ENCODE measurements at regions not wholly inside any gene's neighbourhood (a gene's known extent, or its start where the extent isn't known, plus 50 kb on each side); places are given as distances from the start of the nearest gene placed in this dataset.

DNA sequence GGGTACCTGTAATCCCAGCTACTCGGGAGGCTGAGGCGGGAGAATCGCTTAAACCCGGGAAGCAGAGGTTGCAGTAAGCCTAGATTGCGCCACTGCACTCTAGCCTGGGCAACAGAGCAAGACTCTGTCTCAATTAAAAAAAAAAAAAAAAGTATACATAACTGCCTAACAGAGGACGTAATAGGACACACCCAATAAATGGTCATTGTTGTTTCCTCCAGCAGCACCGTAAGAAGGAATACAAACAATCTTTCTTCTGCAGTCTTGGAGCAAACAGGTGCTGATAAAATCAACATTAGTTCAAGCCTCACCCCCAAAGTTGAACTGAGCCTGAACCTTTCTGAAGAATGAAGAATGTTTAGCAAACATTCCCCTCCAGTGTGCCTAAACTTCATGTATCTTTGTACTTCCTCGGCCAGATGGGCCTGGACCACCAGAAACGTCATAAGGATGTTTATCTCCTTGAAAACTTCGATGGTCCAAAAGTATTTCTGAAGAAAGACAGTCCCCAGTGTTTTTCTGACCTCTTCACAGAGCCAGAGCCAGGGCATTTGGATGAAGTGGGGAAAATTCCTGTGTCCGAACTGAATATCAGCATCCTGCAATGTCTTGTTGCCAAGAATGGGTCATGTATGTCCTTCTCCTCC lies 136.8 kb upstream of the F3 start:
- POLR2A ChIA-PET (ENCODE audit: unreplicated experiment): no interaction called here
- Histone ChIP-seq H3K9ac (ENCODE audit: low read depth, low read length) (no peak overlapping the region), H2AK9ac (replicated peaks; ENCODE audit: low read depth, low read length, poor library complexity) (no peak overlapping the region), H3K36me3 (ENCODE audit: control insufficient read depth, insufficient read depth, low read length) (no peaks in the 10 kb centered on the region), H3K4me1 (ENCODE audit: control insufficient read depth, insufficient read depth, low read length) (peaks cover 8% of the 10 kb centered on the region), H3K27me3 (ENCODE audit: control insufficient read depth, insufficient read depth, low read length) (no peaks in the 10 kb centered on the region), H3K23ac (ENCODE audit: low read depth, low read length) (0 out of 2 replicates have a peak overlapping the region, but pooled peaks have one; percentile 13), H3K4ac (ENCODE audit: low read depth, low read length) (peak overlapping the region; percentile 43; the same call in 1 of the 2 replicates), H3K4me2 (ENCODE audit: low read depth, low read length) (no peak overlapping the region), H3K9me1 (ENCODE audit: insufficient read depth, low read length) (peaks cover 20% of the 10 kb centered on the region), H2AK5ac (ENCODE audit: low read depth, low read length) (peak overlapping the region; percentile 53; the same call in 1 of the 2 replicates), H3K9me3 (ENCODE audit: control insufficient read depth, insufficient read depth, low read length) (no peaks in the 10 kb centered on the region), H4K8ac (ENCODE audit: low read depth in 2 of 2, low read length in 2 of 2) (no peak overlapping the region; a peak in 1 of 4 replicates), H3K18ac (ENCODE audit: low read depth, low read length) (peak overlapping the region; percentile 42; the same call in 1 of the 2 replicates), H3K56ac (ENCODE audit: extremely low read depth, insufficient read depth, low read length) (no peak overlapping the region), H3K4me3 (ENCODE audit: insufficient read depth, low read depth, low read length) (no peak overlapping the region), H2BK15ac (ENCODE audit: low read depth, low read length) (peak overlapping the region; percentile 88; the same call in 1 of the 3 replicates), H3K27ac (ENCODE audit: insufficient read depth, low read length) (no peak overlapping the region), H4K5ac (ENCODE audit: low read depth, low read length) (no peak overlapping the region; the same call in none of the 2 replicates), H2AFZ (replicated peaks; ENCODE audit: low read length, poor library complexity) (no peak overlapping the region), H4K91ac (ENCODE audit: insufficient read depth, low read depth, low read length) (peak overlapping the region; percentile 41; the same call in 1 of the 2 replicates), H4K20me1 (ENCODE audit: insufficient read depth, low read length) (no peaks in the 10 kb centered on the region), H2BK20ac (ENCODE audit: low read depth, low read length) (peak overlapping the region; percentile 72), H3K79me1 (ENCODE audit: low read depth in 1 of 2, low read length in 2 of 2) (0 out of 4 replicates have a peak, but pooled peaks cover 0 to 5% of the 10 kb centered on the region in 2 experiments), H2BK120ac (ENCODE audit: low read depth, low read length) (peak overlapping the region; percentile 73; the same call in 1 of the 2 replicates), H2BK5ac (ENCODE audit: low read depth, low read length, poor library complexity, severe bottlenecking) (no peak overlapping the region), H3K14ac (replicated peaks; ENCODE audit: low read depth, low read length) (no peak overlapping the region)
- dilution Hi-C loops (cut with HindIII; ENCODE audit: low sequenced_read_pairs, unreplicated experiment): no loop called here
- TF ChIP-seq RCOR1 (IDR thresholded peaks at IDR 0.05; ENCODE audit: insufficient replicate concordance, low read length): no peak
- TF ChIP-seq SMC3 (IDR thresholded peaks at IDR 0.05; ENCODE audit: low read depth, low read length): no peak
- TF ChIP-seq FOS (IDR thresholded peaks at IDR 0.05; ENCODE audit: low read depth, low read length): no peak
- no peak for TF ChIP-seq CEBPB (IDR thresholded peaks at IDR 0.05; ENCODE audit: low read depth, low read length)
- TF ChIP-seq NFE2L2 (IDR thresholded peaks at IDR 0.05; ENCODE audit: low read depth, low read length): no peak
- no peak for ATAC-seq (ENCODE audit: low read depth)
- no TSS peak for BruUV-seq (replicated peaks)
- intact Hi-C loops (cut with micrococcal nuclease): loop anchor here (5.0 kb wide), 1 partner anchor 136 kb away; the partner anchor contains the start of gene F3
- DNase-seq: no peak
- in situ Hi-C loops (cut with MboI; ENCODE audit: low sequenced_read_pairs): no loop called here
- CTCF ChIA-PET: no interaction called here
- WGBS, 2 experiments (ENCODE audit: extremely low coverage in 2 of 2, insufficient read length in 1 of 2): 90% methylated on average over 2 of the region's 11 CpGs; no CpG with 5 or more reads in 1 of the 2 experiments
